ENCODE measurements at regions not wholly inside any gene's neighbourhood (a gene's known extent, or its start where the extent isn't known, plus 50 kb on each side); places are given as distances from the start of the nearest gene placed in this dataset.

DNA sequence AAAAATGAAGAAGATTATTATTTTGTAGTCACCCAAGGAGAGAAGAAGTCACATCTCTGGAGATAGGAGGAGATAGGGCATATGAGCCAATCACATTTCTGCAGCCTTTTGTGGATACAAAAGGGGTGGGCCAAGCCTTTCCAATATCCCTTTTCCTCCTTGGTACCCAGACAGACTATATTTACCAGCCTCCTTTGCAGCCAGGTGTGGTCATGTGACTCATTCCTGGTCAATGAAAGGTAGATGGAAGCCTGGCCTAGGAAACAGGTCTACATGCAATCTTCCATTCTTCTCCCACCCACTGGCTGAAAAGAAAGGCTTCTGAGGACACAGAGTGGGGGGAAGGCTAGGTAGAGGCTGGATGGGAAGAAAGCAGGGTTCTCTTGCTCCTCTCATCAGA lies 58.1 kb upstream of the ERG start:
- TF ChIP-seq EZH2 (IDR thresholded peaks at IDR 0.05; ENCODE audit: borderline replicate concordance, low read depth, low read length, severe bottlenecking) = no peak
- TF ChIP-seq FOS (IDR thresholded peaks at IDR 0.05; ENCODE audit: borderline replicate concordance, insufficient read depth, low read length) = no peak
- TF ChIP-seq, protein P1, sequence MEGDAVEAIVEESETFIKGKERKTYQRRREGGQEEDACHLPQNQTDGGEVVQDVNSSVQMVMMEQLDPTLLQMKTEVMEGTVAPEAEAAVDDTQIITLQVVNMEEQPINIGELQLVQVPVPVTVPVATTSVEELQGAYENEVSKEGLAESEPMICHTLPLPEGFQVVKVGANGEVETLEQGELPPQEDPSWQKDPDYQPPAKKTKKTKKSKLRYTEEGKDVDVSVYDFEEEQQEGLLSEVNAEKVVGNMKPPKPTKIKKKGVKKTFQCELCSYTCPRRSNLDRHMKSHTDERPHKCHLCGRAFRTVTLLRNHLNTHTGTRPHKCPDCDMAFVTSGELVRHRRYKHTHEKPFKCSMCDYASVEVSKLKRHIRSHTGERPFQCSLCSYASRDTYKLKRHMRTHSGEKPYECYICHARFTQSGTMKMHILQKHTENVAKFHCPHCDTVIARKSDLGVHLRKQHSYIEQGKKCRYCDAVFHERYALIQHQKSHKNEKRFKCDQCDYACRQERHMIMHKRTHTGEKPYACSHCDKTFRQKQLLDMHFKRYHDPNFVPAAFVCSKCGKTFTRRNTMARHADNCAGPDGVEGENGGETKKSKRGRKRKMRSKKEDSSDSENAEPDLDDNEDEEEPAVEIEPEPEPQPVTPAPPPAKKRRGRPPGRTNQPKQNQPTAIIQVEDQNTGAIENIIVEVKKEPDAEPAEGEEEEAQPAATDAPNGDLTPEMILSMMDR (IDR thresholded peaks at IDR 0.05; ENCODE audit: extremely low read depth in 1 of 2, insufficient read depth in 1 of 2, low read depth in 1 of 2, low read length in 2 of 2) = no peak
- TF ChIP-seq POLR2A (IDR thresholded peaks at IDR 0.05; ENCODE audit: low read depth, low read length) = no peak
- TF ChIP-seq GATA2 (IDR thresholded peaks at IDR 0.05; ENCODE audit: insufficient read depth, insufficient read length, low read depth, low read length) = no peak
- TF ChIP-seq JUN (IDR thresholded peaks at IDR 0.05; ENCODE audit: borderline replicate concordance, insufficient read depth, insufficient read length, low read depth) = no peak
- TF ChIP-seq, protein P2, sequence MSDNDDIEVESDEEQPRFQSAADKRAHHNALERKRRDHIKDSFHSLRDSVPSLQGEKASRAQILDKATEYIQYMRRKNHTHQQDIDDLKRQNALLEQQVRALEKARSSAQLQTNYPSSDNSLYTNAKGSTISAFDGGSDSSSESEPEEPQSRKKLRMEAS (IDR thresholded peaks at IDR 0.05; ENCODE audit: insufficient read depth, insufficient read length) = no peak
- no peak for TF ChIP-seq MYC (IDR thresholded peaks at IDR 0.05; ENCODE audit: low read depth, low read length)
- no peak for TF ChIP-seq POLR2AphosphoS5 (IDR thresholded peaks at IDR 0.05; ENCODE audit: insufficient read depth, low read depth, low read length)
- Histone ChIP-seq H3K36me3 (ENCODE audit: control insufficient read depth in 2 of 2, extremely low read depth in 1 of 2, insufficient read depth in 2 of 2, low read length in 2 of 2) (no peaks in the 10 kb centered on the region), H3K27me3 (ENCODE audit: control insufficient read depth in 2 of 2, insufficient read depth in 2 of 2, low read length in 2 of 2) (peaks cover 2 to 13% of the 10 kb centered on the region in 2 experiments), H2AFZ (ENCODE audit: low read depth, low read length) (no peak overlapping the region), H3K4me3 (replicated peaks in 1 of 3; ENCODE audit: insufficient read depth in 1 of 3, low read depth in 1 of 3, low read length in 3 of 3) (no peak overlapping the region), H3K4me2 (ENCODE audit: insufficient read depth, low read length) (no peak overlapping the region), H4K20me1 (replicated peaks; ENCODE audit: control insufficient read depth, extremely low read depth, insufficient read depth, low read length) (no peaks in the 10 kb centered on the region), H3K79me2 (ENCODE audit: control insufficient read depth, insufficient read depth, low read length) (no peaks in the 10 kb centered on the region), H3K9ac (replicated peaks; ENCODE audit: extremely low read depth, insufficient read depth, low read length) (no peak overlapping the region), H3K4me1 (ENCODE audit: control insufficient read depth, extremely low read depth, insufficient read depth, low read length) (no peaks in the 10 kb centered on the region), H3K9me3 (replicated peaks; ENCODE audit: control insufficient read depth, insufficient read depth, low read length) (no peaks in the 10 kb centered on the region), H3K27ac (ENCODE audit: insufficient read depth, low read depth, low read length) (no peak overlapping the region), H3K9me1 (replicated peaks; ENCODE audit: control insufficient read depth, extremely low read depth, insufficient read depth, low read length) (no peaks in the 10 kb centered on the region)
- FAIRE-seq = no peak
- ChIA-PET CTCF (no interaction called here), POLR2A (no interaction called here)
- no peak for DNase-seq (ENCODE audit: low read depth, low spot score)
- intact Hi-C loops (cut with micrococcal nuclease) = no loop called here
- BruUV-seq (replicated peaks) = no TSS peak
- dilution Hi-C loops (cut with MboI; ENCODE audit: extremely low pct_ligation_motif_present, low sequenced_read_pairs) = no loop called here

All from endothelial cell of umbilical vein (primary cell).